Lower leg skin (tissue), 4 donors: ENCODE measurements at regions not wholly inside any gene's neighbourhood (a gene's known extent, or its start where the extent isn't known, plus 50 kb on each side); places are given as distances from the start of the nearest gene placed in this dataset.

Source experiments
- DNase-seq, 2 donors: peaks; one replicate each; pipeline ENCODE4 v3.0.0-alpha.2; 2019; ENCODE audit warnings: low spot score in 2 of 2
- H3K4me3 ChIP-seq: fragments of 200-600 bp; sonication (generic); 2 replicates; pipeline ENCODE4 v1.5.1; 2017; ENCODE audit warnings: mild to moderate bottlenecking, low read depth; ENCODE audit not compliant: poor library complexity, severe bottlenecking
- CTCF ChIP-seq, 3 donors: fragments of 450-650 bp; IDR thresholded peaks; one replicate each; pipeline ENCODE4 v1.5.1; 2016; ENCODE audit warnings: antibody characterized with exemption in 3 of 3, mild to moderate bottlenecking in 3 of 3, moderate library complexity in 2 of 3
- POLR2A ChIP-seq, 2 donors: fragments of 450-650 bp; IDR thresholded peaks; one replicate each; pipeline ENCODE4 v1.6.1; 2016 to 2017; ENCODE audit warnings: antibody characterized with exemption in 2 of 2, mild to moderate bottlenecking in 1 of 2, moderate library complexity in 1 of 2
- WGBS, 2 donors: methylation state at CpG; one replicate each; pipeline ENCODE4 v1.1.5; 2018; 5-methylcytosine and 5-hydroxymethylcytosine counted together
- intact Hi-C: fragments of 100-400 bp; cut with DNase I; formaldehyde crosslinking; loops from one replicate; pipeline ENCODE4 v1.15.0; 2023; ENCODE audit warnings: low total_unique reads

GRCh38 chr6:62530985-62531384 lies 245.0 kb upstream of the KHDRBS2 start:
- DNase-seq: no peak
- intact Hi-C loops: no loop called here
- 77 to 81% methylated on average over 2 of the region's 2 CpGs for WGBS, 2 donors
- no peak for TF ChIP-seq POLR2A (IDR thresholded peaks at IDR 0.05)
- no peak for TF ChIP-seq CTCF (IDR thresholded peaks at IDR 0.05)
- no peak overlapping the region for H3K4me3 ChIP-seq

- WGBS, 2 donors: 78 to 86% methylated on average over 3 of the region's 3 CpGs
- TF ChIP-seq CTCF (IDR thresholded peaks at IDR 0.05) (no peak), POLR2A (IDR thresholded peaks at IDR 0.05) (no peak)
- intact Hi-C loops: no loop called here
- DNase-seq: no peak
- H3K4me3 ChIP-seq: no peak overlapping the region
Measured at GRCh38 chr6:62528894-62529526, 243.0 kb upstream of the KHDRBS2 start.

- intact Hi-C loops: no loop called here
- WGBS, 2 donors: 69 to 74% methylated on average over 2 of the region's 2 CpGs
- DNase-seq: no peak
- TF ChIP-seq POLR2A (IDR thresholded peaks at IDR 0.05): no peak
- no peak for TF ChIP-seq CTCF (IDR thresholded peaks at IDR 0.05)
- no peak overlapping the region for H3K4me3 ChIP-seq
Measured at GRCh38 chr6:62523630-62524029, 237.6 kb upstream of the KHDRBS2 start.

GRCh38 chr6:62519574-62519973 lies 233.5 kb upstream of the KHDRBS2 start:
- TF ChIP-seq POLR2A (IDR thresholded peaks at IDR 0.05) (no peak), CTCF (IDR thresholded peaks at IDR 0.05) (no peak)
- no peak for DNase-seq
- intact Hi-C loops: no loop called here
- no peak overlapping the region for H3K4me3 ChIP-seq

- intact Hi-C loops: no loop called here
- no peak overlapping the region for H3K4me3 ChIP-seq
- TF ChIP-seq POLR2A (IDR thresholded peaks at IDR 0.05): no peak
- TF ChIP-seq CTCF (IDR thresholded peaks at IDR 0.05): no peak
- no peak for DNase-seq
- 31 to 32% methylated on average over 7 of the region's 7 CpGs for WGBS, 2 donors
Measured at GRCh38 chr6:62516291-62517141, 230.5 kb upstream of the KHDRBS2 start.
